KMS-11 (cell line): ENCODE measurements at regions not wholly inside any gene's neighbourhood (a gene's known extent, or its start where the extent isn't known, plus 50 kb on each side); places are given as distances from the start of the nearest gene placed in this dataset.

ENCODE experiments used
- H2AFZ ChIP-seq: fragments of 200-600 bp; sonication (generic); 2 replicates; pipeline ENCODE4 v1.6.1; 2016; ENCODE audit warnings: antibody characterized with exemption, mixed run types, low read depth
- H3K27ac ChIP-seq: fragments of 200-600 bp; sonication (generic); 2 replicates; pipeline ENCODE4 v1.6.1; 2016; ENCODE audit warnings: mild to moderate bottlenecking, mixed run types
- H3K27me3 ChIP-seq: fragments of 200-600 bp; sonication (generic); 2 replicates; pipeline ENCODE4 v1.6.1; 2017; ENCODE audit warnings: mild to moderate bottlenecking, low read depth, mixed run types, moderate library complexity; ENCODE audit not compliant: insufficient read depth
- H3K36me3 ChIP-seq: fragments of 200-600 bp; sonication (generic); 2 replicates; pipeline ENCODE4 v1.6.1; 2017; ENCODE audit warnings: mild to moderate bottlenecking, mixed run types; ENCODE audit not compliant: insufficient read depth
- H3K4me1 ChIP-seq: fragments of 200-600 bp; sonication (generic); 2 replicates; pipeline ENCODE4 v1.6.1; 2016; ENCODE audit warnings: mild to moderate bottlenecking, low read depth, mixed run types; ENCODE audit not compliant: poor library complexity, severe bottlenecking
- H3K4me2 ChIP-seq: fragments of 200-600 bp; sonication (generic); 2 replicates; pipeline ENCODE4 v1.7.0; 2016; ENCODE audit warnings: mild to moderate bottlenecking, mixed run types
- H3K4me3 ChIP-seq: fragments of 200-600 bp; sonication (generic); IDR thresholded peaks from 2 replicates; pipeline ENCODE4 v1.6.1; 2017; ENCODE audit warnings: low read depth, low read length, mixed read lengths; ENCODE audit not compliant: insufficient read depth
- H3K79me2 ChIP-seq: fragments of 200-600 bp; sonication (generic); 2 replicates; pipeline ENCODE4 v1.6.1; 2016; ENCODE audit warnings: low read depth, mixed run types; ENCODE audit not compliant: insufficient read depth
- H3K9ac ChIP-seq: fragments of 200-600 bp; sonication (generic); 2 replicates; pipeline ENCODE4 v1.6.1; 2016; ENCODE audit warnings: mild to moderate bottlenecking, mixed run types
- H4K20me1 ChIP-seq: fragments of 200-600 bp; sonication (generic); 2 replicates; pipeline ENCODE4 v1.6.1; 2016; ENCODE audit warnings: mild to moderate bottlenecking, mixed run types; ENCODE audit not compliant: insufficient read depth
- TF ChIP-seq, protein P1 (sequence below): fragments of 200-600 bp; sonication (generic); conservative IDR thresholded peaks from 2 replicates; pipeline ENCODE4 v1.6.1; 2017; ENCODE audit warnings: low read depth, mild to moderate bottlenecking, antibody characterized with exemption, low read length, moderate library complexity, mixed read lengths

DNA sequence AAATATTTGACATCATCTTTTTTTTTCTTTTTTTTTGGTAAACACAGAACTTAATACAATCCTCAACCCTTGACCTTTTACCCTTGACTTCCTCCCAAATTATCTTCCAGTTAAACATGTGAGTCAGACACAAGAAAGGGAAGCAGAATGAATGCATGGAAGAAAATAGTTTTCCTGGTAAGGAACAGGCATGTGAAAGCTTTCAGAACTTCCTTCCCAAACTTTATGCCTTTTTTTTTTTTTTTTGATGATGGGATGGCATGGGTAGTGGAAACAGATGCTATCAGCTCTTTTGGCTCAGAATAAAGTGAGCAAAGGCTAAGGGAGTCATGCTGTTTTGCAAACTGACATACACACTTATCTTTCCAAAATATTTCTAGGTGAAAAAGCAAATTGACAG is 1079.1 kb downstream of the TTLL7 start:
- H2AFZ ChIP-seq = no peak overlapping the region
- TF ChIP-seq, protein P1, sequence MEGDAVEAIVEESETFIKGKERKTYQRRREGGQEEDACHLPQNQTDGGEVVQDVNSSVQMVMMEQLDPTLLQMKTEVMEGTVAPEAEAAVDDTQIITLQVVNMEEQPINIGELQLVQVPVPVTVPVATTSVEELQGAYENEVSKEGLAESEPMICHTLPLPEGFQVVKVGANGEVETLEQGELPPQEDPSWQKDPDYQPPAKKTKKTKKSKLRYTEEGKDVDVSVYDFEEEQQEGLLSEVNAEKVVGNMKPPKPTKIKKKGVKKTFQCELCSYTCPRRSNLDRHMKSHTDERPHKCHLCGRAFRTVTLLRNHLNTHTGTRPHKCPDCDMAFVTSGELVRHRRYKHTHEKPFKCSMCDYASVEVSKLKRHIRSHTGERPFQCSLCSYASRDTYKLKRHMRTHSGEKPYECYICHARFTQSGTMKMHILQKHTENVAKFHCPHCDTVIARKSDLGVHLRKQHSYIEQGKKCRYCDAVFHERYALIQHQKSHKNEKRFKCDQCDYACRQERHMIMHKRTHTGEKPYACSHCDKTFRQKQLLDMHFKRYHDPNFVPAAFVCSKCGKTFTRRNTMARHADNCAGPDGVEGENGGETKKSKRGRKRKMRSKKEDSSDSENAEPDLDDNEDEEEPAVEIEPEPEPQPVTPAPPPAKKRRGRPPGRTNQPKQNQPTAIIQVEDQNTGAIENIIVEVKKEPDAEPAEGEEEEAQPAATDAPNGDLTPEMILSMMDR = no peak

DNA sequence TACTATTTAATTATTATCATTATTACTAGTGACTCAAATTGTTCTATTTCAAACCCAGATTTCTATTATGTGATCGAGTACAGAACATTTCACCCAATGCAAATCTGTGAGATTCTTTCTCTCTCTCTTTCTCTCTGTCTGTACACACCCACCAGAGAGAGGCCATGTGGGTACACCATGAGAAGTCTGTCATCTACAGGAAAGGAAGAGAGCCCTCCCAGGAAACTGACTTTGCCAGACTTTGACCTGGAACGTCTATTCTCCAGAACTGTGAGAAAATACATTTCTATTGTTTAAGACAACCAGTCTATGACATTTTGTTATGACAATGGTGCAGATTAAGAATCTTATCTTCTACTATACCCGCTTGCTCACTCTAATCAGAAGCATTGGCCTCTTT is 1091.6 kb downstream of the TTLL7 start:
- Histone ChIP-seq H4K20me1 (no peaks in the 10 kb centered on the region), H3K4me1 (no peaks in the 10 kb centered on the region), H3K27me3 (no peaks in the 10 kb centered on the region), H3K36me3 (no peaks in the 10 kb centered on the region), H3K27ac (no peak overlapping the region), H3K9ac (no peak overlapping the region), H2AFZ (no peak overlapping the region), H3K4me2 (no peak overlapping the region), H3K79me2 (no peaks in the 10 kb centered on the region), H3K4me3 (no peak overlapping the region)
- TF ChIP-seq, protein P1 = no peak

More for the DNA sequence above, 1079.1 kb downstream of the TTLL7 start:
- no peaks in the 10 kb centered on the region for H3K27me3 ChIP-seq
- H3K4me3 ChIP-seq = no peak overlapping the region
- no peaks in the 10 kb centered on the region for H3K79me2 ChIP-seq
- no peak overlapping the region for H3K9ac ChIP-seq
- H3K4me2 ChIP-seq = no peak overlapping the region
- no peaks in the 10 kb centered on the region for H3K4me1 ChIP-seq
- H3K36me3 ChIP-seq = no peaks in the 10 kb centered on the region
- no peak overlapping the region for H3K27ac ChIP-seq
- H4K20me1 ChIP-seq = no peaks in the 10 kb centered on the region

DNA sequence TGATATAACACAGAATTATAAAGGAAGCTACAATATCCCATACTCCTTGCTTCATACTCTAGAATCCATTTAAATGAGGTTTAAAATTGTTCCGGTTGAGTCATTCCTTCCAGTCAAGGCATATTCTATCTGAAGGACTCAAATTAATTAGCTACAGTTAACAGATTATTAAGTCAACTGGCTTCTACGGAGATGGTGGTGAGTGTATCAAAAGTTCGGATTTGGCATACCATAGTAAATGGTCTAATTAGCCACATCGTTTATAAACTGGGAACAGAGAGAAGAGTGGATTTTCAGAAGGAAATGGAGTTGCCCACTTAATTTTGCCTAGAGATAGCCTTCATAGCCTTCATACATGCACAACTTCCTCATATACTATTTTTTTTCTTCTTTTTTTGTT is 1095.3 kb downstream of the TTLL7 start:
- H3K4me3 ChIP-seq = no peak overlapping the region
- no peak overlapping the region for H2AFZ ChIP-seq
- TF ChIP-seq, protein P1 = no peak
- H3K79me2 ChIP-seq = no peaks in the 10 kb centered on the region
- no peaks in the 10 kb centered on the region for H3K27me3 ChIP-seq
- no peaks in the 10 kb centered on the region for H3K4me1 ChIP-seq
- no peak overlapping the region for H3K9ac ChIP-seq
- H4K20me1 ChIP-seq = no peaks in the 10 kb centered on the region
- no peak overlapping the region for H3K4me2 ChIP-seq
- no peaks in the 10 kb centered on the region for H3K36me3 ChIP-seq
- no peak overlapping the region for H3K27ac ChIP-seq

DNA sequence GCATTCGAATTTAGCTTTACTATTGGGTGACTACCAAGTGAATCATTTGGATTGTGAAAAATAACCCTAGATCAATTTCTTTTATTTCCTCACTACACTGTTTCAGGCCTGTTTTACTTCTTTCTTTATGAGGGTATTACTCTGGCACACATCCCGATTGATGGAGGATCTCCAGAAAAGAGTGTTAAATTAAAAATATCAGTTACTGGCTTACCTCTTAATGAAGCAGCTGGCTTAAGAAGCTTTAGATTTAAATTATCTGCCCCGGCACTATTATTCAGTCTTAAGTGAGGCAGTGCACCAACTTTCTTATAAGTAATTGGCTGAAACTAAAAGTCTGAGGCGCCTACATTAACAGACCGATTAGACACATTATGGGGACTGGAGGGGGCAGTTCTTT is 1097.4 kb downstream of the TTLL7 start:
- TF ChIP-seq, protein P1 = no peak
- H3K4me2 ChIP-seq = no peak overlapping the region
- H4K20me1 ChIP-seq = no peaks in the 10 kb centered on the region
- no peak overlapping the region for H3K27ac ChIP-seq
- H2AFZ ChIP-seq = no peak overlapping the region
- no peaks in the 10 kb centered on the region for H3K4me1 ChIP-seq
- H3K9ac ChIP-seq = no peak overlapping the region
- no peaks in the 10 kb centered on the region for H3K79me2 ChIP-seq
- H3K4me3 ChIP-seq = no peak overlapping the region
- H3K27me3 ChIP-seq = no peaks in the 10 kb centered on the region
- no peaks in the 10 kb centered on the region for H3K36me3 ChIP-seq
